Activated CD4-positive, alpha-beta memory T cell treated with anti-CD3 and anti-CD28 coated beads, Interleukin-2, amount 10 ng/mL, durations not matched to agents 7 days and 5 days (primary cell): ENCODE measurements at regions not wholly inside any gene's neighbourhood (a gene's known extent, or its start where the extent isn't known, plus 50 kb on each side); places are given as distances from the start of the nearest gene placed in this dataset.
A peak's percentile ranks its signal among the peaks of the same experiment; 100 is the strongest.
"Not testable (repeated sequence)": the region's sequence is repeated elsewhere in the genome, so short reads cannot be mapped to it uniquely, and the experiment has no call there.

Experiments used
- CTCF ChIA-PET: fragments of 350-600 bp; sonication (Branson Sonifier 250); formaldehyde crosslinking; loops from one replicate; lab custom pipeline; 2021; ENCODE audit warnings: antibody characterized with exemption, inconsistent platforms; lab: Charles Lee
- POLR2A ChIA-PET: fragments of 350-600 bp; sonication (Branson Sonifier 250); formaldehyde crosslinking; loops from one replicate; lab custom pipeline; 2021; ENCODE audit warnings: antibody characterized with exemption; lab: Charles Lee
- DNase-seq: peaks from one replicate; pipeline ENCODE4 v3.0.0-alpha.2; 2020
- H3K27ac Mint-ChIP-seq: one replicate; pipeline ENCODE4 v1.8.0; 2021; ENCODE audit warnings: mild to moderate bottlenecking, mixed read lengths
- H3K27me3 Mint-ChIP-seq: one replicate; pipeline ENCODE4 v1.8.0; 2021; ENCODE audit warnings: mixed read lengths
- H3K36me3 Mint-ChIP-seq: one replicate; pipeline ENCODE4 v1.8.0; 2021; ENCODE audit warnings: low read depth, mixed read lengths
- H3K4me1 Mint-ChIP-seq: one replicate; pipeline ENCODE4 v1.8.0; 2021; ENCODE audit warnings: mixed read lengths
- H3K4me3 Mint-ChIP-seq: one replicate; pipeline ENCODE4 v1.8.0; 2021; ENCODE audit warnings: mild to moderate bottlenecking, mixed read lengths
- H3K9me3 Mint-ChIP-seq: one replicate; pipeline ENCODE4 v1.8.0; 2021; ENCODE audit warnings: mixed read lengths

DNA sequence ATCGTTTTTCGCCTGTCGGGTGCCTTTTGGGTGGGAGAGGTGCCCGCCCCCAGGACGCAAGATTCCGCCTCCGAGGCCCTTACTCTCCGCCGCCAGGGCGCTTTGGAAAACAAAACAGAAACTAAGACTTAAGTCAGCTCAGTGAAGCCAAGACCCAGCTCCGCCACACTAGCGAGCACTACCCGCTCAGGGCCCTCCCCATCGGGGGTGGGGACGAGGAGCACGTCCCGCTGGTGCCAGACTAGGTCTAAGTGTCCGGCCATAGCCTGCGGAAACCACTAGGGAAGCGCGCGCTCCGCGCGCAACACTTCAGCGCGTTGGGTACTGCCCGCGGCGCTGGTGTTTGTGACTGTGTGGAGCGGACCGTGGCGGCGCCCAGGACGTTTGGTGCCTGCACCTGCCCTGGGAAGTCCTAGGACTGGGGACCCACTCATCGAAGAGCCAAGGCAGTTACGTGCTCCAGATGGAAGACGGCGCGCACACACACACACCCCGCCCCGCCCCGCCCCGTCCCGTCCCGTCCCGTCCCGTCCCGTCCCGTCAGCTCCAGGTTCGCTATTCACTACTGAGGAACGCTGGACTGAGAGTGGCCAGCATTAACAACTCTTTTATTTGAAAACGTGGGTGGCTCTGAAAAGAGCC is 57.6 kb upstream of the BOLA1 start:
- H3K27ac Mint-ChIP-seq, POLR2A ChIA-PET, H3K9me3 Mint-ChIP-seq, H3K27me3 Mint-ChIP-seq, DNase-seq, CTCF ChIA-PET, H3K4me3 Mint-ChIP-seq: not testable (repeated sequence)
- H3K4me1 Mint-ChIP-seq, result peaks cover 24% of the 10 kb centered on the region
- peaks cover 27% of the 10 kb centered on the region for H3K36me3 Mint-ChIP-seq

DNA sequence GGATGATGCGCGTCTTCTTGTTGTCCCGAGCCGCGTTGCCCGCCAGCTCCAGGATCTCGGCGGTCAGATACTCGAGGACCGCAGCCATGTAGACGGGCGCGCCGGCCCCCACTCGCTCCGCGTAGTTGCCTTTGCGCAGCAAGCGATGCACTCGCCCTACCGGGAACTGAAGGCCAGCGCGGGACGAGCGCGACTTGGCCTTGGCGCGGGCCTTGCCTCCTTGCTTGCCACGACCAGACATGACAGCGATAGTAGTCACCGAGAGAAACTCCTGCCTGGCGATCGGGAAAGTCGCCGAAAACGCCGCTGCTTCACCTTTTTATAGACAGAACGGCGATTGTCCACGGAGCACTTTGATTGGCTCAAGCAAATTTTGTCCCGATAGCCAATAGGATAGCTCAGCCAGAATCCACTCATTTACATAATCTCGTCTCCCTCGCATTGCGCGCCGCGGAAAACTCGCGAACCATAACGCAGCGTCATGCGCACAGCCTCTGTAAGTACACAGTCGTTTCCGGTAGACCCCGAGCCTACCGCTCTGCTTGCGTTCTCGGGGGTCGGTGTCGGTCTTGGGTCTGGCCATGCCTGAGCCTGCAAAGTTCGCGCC is 56.8 kb upstream of the BOLA1 start:
- DNase-seq, H3K27me3 Mint-ChIP-seq, H3K27ac Mint-ChIP-seq, CTCF ChIA-PET, H3K9me3 Mint-ChIP-seq, H3K4me3 Mint-ChIP-seq: not testable (repeated sequence)
- Mint-ChIP-seq H3K36me3 (peaks cover 34% of the 10 kb centered on the region), H3K4me1 (peaks cover 33% of the 10 kb centered on the region)
- POLR2A ChIA-PET, result interaction anchor here (1.3 to 5.0 kb wide), 3 partner anchors 44 to 344 kb away, joined by 4 to 314 read pairs (median 7); partner anchors contain the start of gene SF3B4

DNA sequence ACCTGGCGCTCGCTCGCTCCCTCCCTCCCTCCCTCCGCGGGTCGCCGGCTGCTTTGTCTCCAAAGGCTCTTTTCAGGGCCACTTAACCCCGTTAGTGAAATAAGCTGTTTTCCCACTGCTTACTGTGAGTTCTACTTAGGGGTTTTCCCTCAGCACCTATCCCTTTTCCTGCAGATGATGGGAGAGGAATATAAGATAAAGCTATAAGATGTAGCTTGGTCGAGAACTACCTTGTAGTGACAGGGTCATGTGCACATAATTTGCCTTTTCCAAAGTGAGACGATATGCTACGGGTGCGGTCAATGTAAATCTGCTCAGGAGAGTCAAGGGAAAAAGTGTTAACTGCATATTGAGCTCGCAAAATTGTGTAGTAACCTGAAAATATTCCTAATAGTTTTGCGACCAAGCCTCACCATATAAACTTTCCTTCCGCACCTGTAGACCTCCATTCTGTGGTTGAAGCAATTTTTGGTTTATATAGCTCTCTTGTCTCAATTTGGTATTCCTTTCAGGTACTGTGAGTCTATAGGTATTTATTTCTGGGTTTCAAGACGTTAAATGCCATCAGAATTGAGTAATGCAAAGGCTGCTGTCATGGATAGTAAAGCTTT is 55.8 kb upstream of the BOLA1 start:
- DNase-seq, result no peak
- Mint-ChIP-seq H3K4me1 (peaks cover 41% of the 10 kb centered on the region), H3K4me3 (peak overlapping the region; percentile 89), H3K27me3 (no peaks in the 10 kb centered on the region), H3K27ac (peak overlapping the region; percentile 91), H3K36me3 (peaks cover 39% of the 10 kb centered on the region), H3K9me3 (no peaks in the 10 kb centered on the region)
- CTCF ChIA-PET, result interaction anchor here (1.3 to 1.6 kb wide), 2 partner anchors 44 to 343 kb away, joined by 4 to 8 read pairs; a partner anchor contains a TSS
- POLR2A ChIA-PET, result interaction anchor here (0.6 to 5.0 kb wide), 10 partner anchors 43 to 736 kb away, joined by 3 to 314 read pairs (median 4); partner anchors contain the start of genes BOLA1, MCL1, OTUD7B and SF3B4

DNA sequence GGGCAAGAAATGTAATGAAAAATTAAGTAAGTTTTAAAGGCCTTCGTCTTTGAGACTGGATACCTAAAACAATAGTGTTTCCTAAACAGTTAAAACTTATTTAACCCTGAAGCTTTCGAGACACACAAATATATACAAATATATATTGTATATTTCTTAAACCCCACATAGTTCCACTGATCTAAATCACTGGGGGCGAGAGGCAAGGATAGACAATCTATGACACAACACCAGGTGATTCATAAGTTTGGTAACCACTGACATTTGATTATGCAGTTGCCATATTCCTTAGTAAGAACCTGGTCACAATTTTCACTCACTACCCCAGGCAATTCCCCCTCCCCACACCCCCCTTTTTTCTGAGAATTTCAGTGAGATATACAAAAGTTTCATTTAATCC is 55.3 kb upstream of the BOLA1 start:
- Mint-ChIP-seq H3K36me3 (peaks cover 43% of the 10 kb centered on the region), H3K4me1 (peaks cover 47% of the 10 kb centered on the region), H3K9me3 (no peaks in the 10 kb centered on the region), H3K4me3 (peak overlapping the region; percentile 89), H3K27me3 (no peaks in the 10 kb centered on the region), H3K27ac (peak overlapping the region; percentile 91)
- POLR2A ChIA-PET, result interaction anchor here (1.0 to 5.0 kb wide), 9 partner anchors 31 to 735 kb away, joined by 3 to 314 read pairs (median 4); partner anchors contain the start of genes BOLA1, MCL1 and SF3B4
- DNase-seq, result no peak
- CTCF ChIA-PET, result interaction anchor here (1.3 to 1.6 kb wide), 2 partner anchors 43 to 343 kb away, joined by 4 to 8 read pairs; a partner anchor contains a TSS

DNA sequence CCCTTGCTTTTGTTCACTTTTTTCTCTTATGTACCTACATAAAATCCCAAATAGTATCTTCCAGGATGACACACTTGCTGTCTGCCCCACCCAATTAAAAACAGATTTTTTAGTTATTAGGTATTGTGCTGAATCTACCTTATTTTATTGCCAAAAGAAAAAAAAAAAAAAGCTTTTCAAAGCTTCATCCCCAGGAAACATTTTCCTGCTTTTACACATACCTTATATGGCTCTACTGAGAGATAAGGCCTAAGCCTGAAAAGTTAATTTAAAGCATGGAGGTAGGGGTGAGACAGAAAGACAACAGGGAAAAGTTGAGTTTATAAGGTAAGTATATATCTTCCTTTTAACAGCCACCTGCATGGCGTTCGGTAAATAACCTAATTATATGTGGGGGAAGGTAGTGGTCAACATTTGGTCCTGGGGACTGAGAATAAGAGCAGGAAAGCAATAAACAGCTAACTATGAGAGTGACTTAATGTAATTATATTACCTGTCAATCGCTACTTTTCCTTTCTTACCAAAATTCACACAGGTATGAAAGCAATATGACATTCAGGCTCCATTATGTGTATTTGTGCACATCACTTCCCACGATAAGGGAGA is 54.6 kb upstream of the BOLA1 start:
- Mint-ChIP-seq H3K4me1 (peaks cover 54% of the 10 kb centered on the region), H3K27me3 (no peaks in the 10 kb centered on the region), H3K36me3 (peaks cover 47% of the 10 kb centered on the region), H3K27ac (peak overlapping the region; percentile 91), H3K4me3 (peak overlapping the region; percentile 89), H3K9me3 (no peaks in the 10 kb centered on the region)
- DNase-seq, result no peak
- ChIA-PET CTCF (interaction anchor here (0.7 to 1.6 kb wide), 2 partner anchors 42 to 342 kb away, joined by 3 to 8 read pairs; a partner anchor contains a TSS), POLR2A (interaction anchor here (1.0 to 5.0 kb wide), 4 partner anchors 32 to 369 kb away, joined by 4 to 314 read pairs (median 6); a partner anchor contains a TSS)

DNA sequence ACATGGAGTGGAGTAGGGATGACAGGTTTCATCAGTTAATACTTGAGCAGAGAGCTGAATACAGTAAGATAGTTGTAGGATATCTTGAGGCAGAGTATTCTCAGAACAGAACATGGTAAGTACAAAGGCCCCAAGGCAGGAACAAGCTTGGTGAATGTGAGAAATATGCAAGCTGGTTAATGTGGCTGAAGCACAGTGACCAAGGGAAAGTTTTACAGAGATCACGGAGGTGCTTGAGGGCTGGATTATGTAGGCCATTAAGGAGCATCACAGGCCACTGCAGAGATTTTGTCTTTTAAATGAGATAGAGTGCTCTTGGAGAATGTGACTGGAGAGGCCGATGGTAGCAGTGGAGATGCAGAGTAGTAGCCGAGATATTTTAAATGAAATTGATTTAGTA is 54.0 kb upstream of the BOLA1 start:
- Mint-ChIP-seq H3K4me1 (peaks cover 57% of the 10 kb centered on the region), H3K27me3 (no peaks in the 10 kb centered on the region), H3K36me3 (peaks cover 52% of the 10 kb centered on the region), H3K27ac (peak overlapping the region; percentile 91), H3K9me3 (no peaks in the 10 kb centered on the region), H3K4me3 (peak overlapping the region; percentile 89)
- ChIA-PET POLR2A (interaction anchor here (5.0 kb wide), 1 partner anchor 41 kb away, joined by 314 read pairs; a partner anchor contains a TSS), CTCF (no interaction called here)
- DNase-seq, result no peak

DNA sequence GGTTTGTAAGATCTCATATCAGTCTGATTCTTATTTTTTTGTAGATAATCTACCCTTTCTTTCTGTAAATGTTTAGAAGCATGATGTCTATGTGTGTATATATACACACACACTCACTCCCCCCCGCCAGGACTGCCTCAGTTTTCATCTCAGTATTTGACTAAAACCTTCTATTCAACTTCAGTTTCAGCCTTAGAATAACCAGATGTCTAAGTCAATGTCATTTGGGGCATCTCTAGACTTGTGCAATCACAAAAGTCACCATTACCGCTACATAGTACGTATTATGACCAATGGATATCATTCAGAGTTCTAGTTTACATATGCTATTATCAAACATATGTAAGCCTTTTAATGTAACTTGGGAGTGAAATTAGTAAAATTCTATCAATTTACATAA is 53.3 kb upstream of the BOLA1 start:
- CTCF ChIA-PET, result no interaction called here
- H3K4me3 Mint-ChIP-seq, result peak overlapping the region; percentile 89
- H3K4me1 Mint-ChIP-seq, result peaks cover 57% of the 10 kb centered on the region
- peak overlapping the region; percentile 91 for H3K27ac Mint-ChIP-seq
- no peaks in the 10 kb centered on the region for H3K9me3 Mint-ChIP-seq
- no peak for DNase-seq
- POLR2A ChIA-PET, result interaction anchor here (5.0 kb wide), 1 partner anchor 40 kb away, joined by 314 read pairs; a partner anchor contains a TSS
- H3K36me3 Mint-ChIP-seq, result peaks cover 52% of the 10 kb centered on the region
- H3K27me3 Mint-ChIP-seq, result no peaks in the 10 kb centered on the region

DNA sequence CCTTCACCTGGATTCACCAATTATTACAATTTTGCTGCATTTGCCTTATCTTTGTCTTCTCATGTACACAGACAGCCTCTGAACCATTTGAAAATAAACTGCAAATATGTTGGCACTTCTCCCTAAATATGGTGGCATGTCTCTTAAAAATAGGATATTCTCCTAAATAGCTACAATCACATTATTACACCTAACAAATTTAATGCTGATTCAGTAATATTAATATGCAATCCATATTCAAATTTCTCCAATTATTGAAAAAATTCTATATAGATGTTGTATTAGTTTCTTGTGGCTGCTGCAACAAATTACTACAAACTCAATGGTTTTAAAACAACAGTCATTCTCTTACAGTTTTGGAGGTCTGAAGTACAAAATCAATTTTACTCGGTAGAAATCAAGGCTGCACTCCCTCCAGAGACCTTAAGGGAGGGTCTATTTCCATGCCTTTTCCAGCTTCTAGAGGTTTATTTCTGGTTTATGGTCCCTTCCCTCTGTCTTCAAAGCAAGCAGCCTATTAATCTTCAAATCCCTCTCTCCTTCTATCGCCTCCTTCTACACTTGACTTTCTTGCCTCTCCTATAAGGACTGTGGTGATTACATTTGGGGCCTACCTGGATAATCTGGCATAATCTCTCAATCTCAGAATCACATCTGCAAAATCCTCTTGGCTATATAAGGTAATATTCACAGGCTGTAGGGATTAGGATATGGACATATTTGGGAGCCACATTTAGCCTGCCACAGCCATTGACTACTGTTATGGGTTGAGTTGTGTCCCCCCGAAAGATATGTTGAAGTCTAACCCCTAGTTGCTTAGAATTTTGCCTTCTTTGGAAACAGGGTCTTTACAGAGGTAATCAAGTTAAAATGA is 52.5 kb upstream of the BOLA1 start:
- DNase-seq, result no peak
- Mint-ChIP-seq H3K36me3 (peaks cover 52% of the 10 kb centered on the region), H3K4me3 (no peak overlapping the region), H3K27ac (peak overlapping the region; percentile 56), H3K4me1 (peaks cover 57% of the 10 kb centered on the region), H3K9me3 (no peaks in the 10 kb centered on the region), H3K27me3 (no peaks in the 10 kb centered on the region)
- POLR2A ChIA-PET, result interaction anchor here (5.0 kb wide), 1 partner anchor 39 kb away, joined by 314 read pairs; a partner anchor contains a TSS
- CTCF ChIA-PET, result no interaction called here

DNA sequence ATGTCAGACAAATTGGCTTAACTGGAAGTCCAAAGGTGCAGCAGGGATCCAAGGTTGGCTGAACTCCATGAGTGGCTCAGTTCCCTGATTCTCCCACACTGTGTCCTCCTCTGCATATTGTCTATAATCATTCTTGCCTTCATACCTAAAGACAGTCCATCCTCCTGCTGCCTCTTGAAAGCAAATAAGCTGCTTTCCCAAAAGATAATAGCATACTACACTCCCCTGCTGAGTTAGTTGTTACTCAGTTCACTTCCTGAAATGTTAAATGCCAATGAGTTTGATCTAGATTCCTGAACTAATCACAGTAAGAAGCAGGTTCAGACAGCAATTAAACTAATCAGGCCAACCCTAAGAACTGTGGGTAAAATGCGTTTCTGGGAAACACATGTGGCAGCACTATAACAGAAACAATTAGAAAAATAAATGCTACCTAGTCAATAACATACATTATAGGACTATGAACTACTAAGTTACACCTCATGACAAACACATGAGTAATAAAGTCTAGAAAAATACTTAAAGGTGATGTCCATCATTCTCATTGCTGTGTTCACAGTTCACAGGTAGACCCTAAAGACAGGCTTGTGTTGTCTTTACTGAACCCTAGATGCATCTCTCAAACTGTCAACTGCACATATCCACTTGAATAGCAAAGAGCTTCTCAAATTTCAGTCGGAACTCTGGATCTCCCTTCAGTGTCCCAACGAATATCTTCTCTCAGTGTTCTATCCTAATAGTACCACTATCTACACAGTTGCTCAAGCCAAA is 50.8 kb upstream of the BOLA1 start:
- DNase-seq, result no peak
- H3K4me3 Mint-ChIP-seq, result peak overlapping the region; percentile 87
- POLR2A ChIA-PET, result interaction anchor here (1.1 to 2.9 kb wide), 2 partner anchors 37 to 52 kb away, joined by 3 to 180 read pairs; a partner anchor contains a TSS
- peaks cover 57% of the 10 kb centered on the region for H3K4me1 Mint-ChIP-seq
- H3K36me3 Mint-ChIP-seq, result peaks cover 50% of the 10 kb centered on the region
- no peaks in the 10 kb centered on the region for H3K27me3 Mint-ChIP-seq
- no peaks in the 10 kb centered on the region for H3K9me3 Mint-ChIP-seq
- H3K27ac Mint-ChIP-seq, result peak overlapping the region; percentile 93
- CTCF ChIA-PET, result interaction anchor here (1.5 kb wide), 1 partner anchor 39 kb away, joined by 9 read pairs; a partner anchor contains a TSS

DNA sequence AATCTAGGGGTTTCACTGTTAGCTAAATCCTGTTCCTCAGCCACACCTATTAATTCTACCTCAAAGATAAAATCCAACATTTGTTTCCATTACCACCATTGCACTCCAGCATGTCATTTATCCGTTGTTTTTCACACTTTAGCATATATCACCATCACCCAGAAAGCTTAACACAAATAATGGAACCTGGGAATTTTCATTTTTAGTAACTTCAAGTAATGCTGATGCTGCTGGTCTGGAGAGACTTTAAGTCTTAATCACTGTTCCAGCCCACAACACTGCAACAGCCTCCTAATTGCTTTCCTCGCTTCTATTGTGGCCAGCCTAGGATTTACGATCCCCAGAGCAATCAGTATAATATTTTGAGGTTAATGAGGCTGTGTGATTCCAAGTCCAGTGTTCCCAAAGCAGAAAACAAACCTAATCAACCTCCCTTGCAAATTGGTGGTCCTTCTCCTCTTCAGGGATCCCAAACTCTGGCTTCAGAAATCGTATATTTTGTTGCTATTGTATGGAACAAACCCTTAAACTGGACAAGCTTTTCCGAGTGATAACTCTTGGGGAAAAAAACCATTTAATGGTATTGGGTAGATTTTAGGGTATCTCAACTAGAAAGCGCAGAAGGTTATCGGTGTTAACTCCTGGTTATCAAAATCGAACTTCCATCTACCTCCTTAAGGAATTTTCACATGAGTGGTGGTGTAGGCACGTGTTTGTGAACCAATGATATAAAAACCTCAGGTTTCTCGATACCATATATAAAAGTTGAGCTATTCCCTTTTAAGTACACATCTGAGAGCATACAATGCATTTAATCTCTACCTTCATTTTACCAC is 50.0 kb upstream of the BOLA1 start:
- no peaks in the 10 kb centered on the region for H3K27me3 Mint-ChIP-seq
- H3K4me3 Mint-ChIP-seq, result peak overlapping the region; percentile 87
- peak overlapping the region; percentile 93 for H3K27ac Mint-ChIP-seq
- POLR2A ChIA-PET, result interaction anchor here (0.8 to 2.9 kb wide), 6 partner anchors 37 to 385 kb away, joined by 3 to 180 read pairs (median 4); a partner anchor contains a TSS
- H3K36me3 Mint-ChIP-seq, result peaks cover 43% of the 10 kb centered on the region
- peaks cover 54% of the 10 kb centered on the region for H3K4me1 Mint-ChIP-seq
- H3K9me3 Mint-ChIP-seq, result no peaks in the 10 kb centered on the region
- DNase-seq, result no peak
- CTCF ChIA-PET, result interaction anchor here (1.5 kb wide), 1 partner anchor 38 kb away, joined by 9 read pairs; a partner anchor contains a TSS
